ENCODE measurements at regions not wholly inside any gene's neighbourhood (a gene's known extent, or its start where the extent isn't known, plus 50 kb on each side); places are given as distances from the start of the nearest gene placed in this dataset.

GRCh38 chr5:106766916-106767315, 903.8 kb downstream of the EFNA5 start:
- no peak for DNase-seq

- DNase-seq = no peak
Observed at GRCh38 chr5:106759581-106759980, 911.2 kb downstream of the EFNA5 start.

GRCh38 chr5:106759152-106759551, 911.6 kb downstream of the EFNA5 start:
- no peak for DNase-seq

GRCh38 chr5:106757672-106758071, 913.1 kb downstream of the EFNA5 start:
- no peak for DNase-seq

GRCh38 chr5:106755789-106756188, 914.9 kb downstream of the EFNA5 start:
- DNase-seq = no peak

GRCh38 chr5:106755066-106755465, 915.7 kb downstream of the EFNA5 start:
- no peak for DNase-seq

- no peak for DNase-seq
Observed at GRCh38 chr5:106749826-106750225, 920.9 kb downstream of the EFNA5 start.

GRCh38 chr5:106739127-106739526, 931.6 kb downstream of the EFNA5 start:
- no peak for DNase-seq

- no peak for DNase-seq
Observed at GRCh38 chr5:106737111-106737510, 933.6 kb downstream of the EFNA5 start.

GRCh38 chr5:106732624-106733023, 938.1 kb downstream of the EFNA5 start:
- DNase-seq = no peak

GRCh38 chr5:106730912-106731311, 939.8 kb downstream of the EFNA5 start:
- no peak for DNase-seq

GRCh38 chr5:106730506-106730905, 940.2 kb downstream of the EFNA5 start:
- DNase-seq = no peak

GRCh38 chr5:106728208-106728607, 942.5 kb downstream of the EFNA5 start:
- DNase-seq = no peak

- DNase-seq = no peak
Observed at GRCh38 chr5:106727071-106727470, 943.7 kb downstream of the EFNA5 start.

- DNase-seq = no peak
Observed at GRCh38 chr5:106720367-106720766, 950.4 kb downstream of the EFNA5 start.

- DNase-seq = no peak
Observed at GRCh38 chr5:106699796-106700195, 970.9 kb downstream of the EFNA5 start.

- DNase-seq = no peak
Observed at GRCh38 chr5:106699198-106699597, 971.5 kb downstream of the EFNA5 start.

- no peak for DNase-seq
Observed at GRCh38 chr5:106698169-106698568, 972.6 kb downstream of the EFNA5 start.

GRCh38 chr5:106691701-106692100, 979.0 kb downstream of the EFNA5 start:
- no peak for DNase-seq

GRCh38 chr5:106690585-106690984, 980.2 kb downstream of the EFNA5 start:
- no peak for DNase-seq

GRCh38 chr5:106680330-106680729, 990.4 kb downstream of the EFNA5 start:
- DNase-seq = no peak

GRCh38 chr5:106677057-106677456, 993.7 kb downstream of the EFNA5 start:
- no peak for DNase-seq

GRCh38 chr5:106675687-106676086, 995.0 kb downstream of the EFNA5 start:
- no peak for DNase-seq

GRCh38 chr5:106673941-106674340, 996.8 kb downstream of the EFNA5 start:
- DNase-seq = no peak

GRCh38 chr5:106661866-106662265, 1008.9 kb downstream of the EFNA5 start:
- no peak for DNase-seq

GRCh38 chr5:106660681-106661080, 1010.1 kb downstream of the EFNA5 start:
- no peak for DNase-seq
